ENCODE measurements at regions not wholly inside any gene's neighbourhood (a gene's known extent, or its start where the extent isn't known, plus 50 kb on each side); places are given as distances from the start of the nearest gene placed in this dataset.

DNA sequence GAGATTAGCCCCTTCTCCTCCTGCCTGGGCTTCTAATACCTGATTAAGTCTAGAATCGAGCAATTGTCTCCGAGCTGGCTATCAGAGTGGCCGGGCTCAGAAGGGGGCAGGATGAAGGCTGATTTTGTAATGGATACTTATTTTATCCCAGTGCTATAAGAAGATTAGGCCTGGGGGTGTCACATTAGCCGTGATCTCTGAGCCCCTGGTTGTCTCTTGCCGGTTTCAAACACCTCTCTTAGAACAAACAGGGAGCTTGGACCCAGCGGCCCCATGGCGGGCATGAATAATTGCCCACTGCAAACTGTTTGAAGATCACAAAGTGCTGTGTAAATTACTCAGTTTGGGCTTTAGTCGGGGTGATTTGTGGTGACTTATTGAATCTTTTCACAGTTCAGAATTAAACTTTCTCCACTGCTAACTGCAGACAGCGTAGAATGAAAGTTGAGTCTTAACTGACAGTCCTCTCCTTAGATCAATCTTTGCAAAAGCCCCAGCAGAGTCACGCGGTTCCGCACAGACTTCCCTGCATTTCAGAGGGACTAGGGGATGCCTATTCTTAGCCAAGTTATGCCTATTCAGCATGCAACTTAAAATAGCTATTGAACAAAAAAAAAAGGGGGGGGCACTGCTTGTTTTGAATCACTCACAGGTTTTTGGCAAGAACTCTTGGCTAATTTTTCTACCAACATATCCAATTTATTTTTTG, 200.6 kb upstream of the IRX1 start:
- H3K4me3 ChIP-seq (ENCODE audit: low read depth, low read length), result no peak overlapping the region
- in situ Hi-C loops (cut with HindIII; ENCODE audit: low sequenced_read_pairs), result no loop called here
- DNase-seq (ENCODE audit: low read depth, low spot score), result no peak
- TF ChIP-seq, protein P1, sequence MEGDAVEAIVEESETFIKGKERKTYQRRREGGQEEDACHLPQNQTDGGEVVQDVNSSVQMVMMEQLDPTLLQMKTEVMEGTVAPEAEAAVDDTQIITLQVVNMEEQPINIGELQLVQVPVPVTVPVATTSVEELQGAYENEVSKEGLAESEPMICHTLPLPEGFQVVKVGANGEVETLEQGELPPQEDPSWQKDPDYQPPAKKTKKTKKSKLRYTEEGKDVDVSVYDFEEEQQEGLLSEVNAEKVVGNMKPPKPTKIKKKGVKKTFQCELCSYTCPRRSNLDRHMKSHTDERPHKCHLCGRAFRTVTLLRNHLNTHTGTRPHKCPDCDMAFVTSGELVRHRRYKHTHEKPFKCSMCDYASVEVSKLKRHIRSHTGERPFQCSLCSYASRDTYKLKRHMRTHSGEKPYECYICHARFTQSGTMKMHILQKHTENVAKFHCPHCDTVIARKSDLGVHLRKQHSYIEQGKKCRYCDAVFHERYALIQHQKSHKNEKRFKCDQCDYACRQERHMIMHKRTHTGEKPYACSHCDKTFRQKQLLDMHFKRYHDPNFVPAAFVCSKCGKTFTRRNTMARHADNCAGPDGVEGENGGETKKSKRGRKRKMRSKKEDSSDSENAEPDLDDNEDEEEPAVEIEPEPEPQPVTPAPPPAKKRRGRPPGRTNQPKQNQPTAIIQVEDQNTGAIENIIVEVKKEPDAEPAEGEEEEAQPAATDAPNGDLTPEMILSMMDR (IDR thresholded peaks at IDR 0.05; ENCODE audit: low read depth, low read length), result no peak

- in situ Hi-C loops (cut with HindIII; ENCODE audit: low sequenced_read_pairs), result no loop called here
- TF ChIP-seq, protein P1 (IDR thresholded peaks at IDR 0.05; ENCODE audit: low read depth, low read length), result no peak
- no peak overlapping the region for H3K4me3 ChIP-seq (ENCODE audit: low read depth, low read length)
- DNase-seq (ENCODE audit: low read depth, low spot score), result no peak
Observed at GRCh38 chr5:3393920-3394597, 201.6 kb upstream of the IRX1 start.

DNA sequence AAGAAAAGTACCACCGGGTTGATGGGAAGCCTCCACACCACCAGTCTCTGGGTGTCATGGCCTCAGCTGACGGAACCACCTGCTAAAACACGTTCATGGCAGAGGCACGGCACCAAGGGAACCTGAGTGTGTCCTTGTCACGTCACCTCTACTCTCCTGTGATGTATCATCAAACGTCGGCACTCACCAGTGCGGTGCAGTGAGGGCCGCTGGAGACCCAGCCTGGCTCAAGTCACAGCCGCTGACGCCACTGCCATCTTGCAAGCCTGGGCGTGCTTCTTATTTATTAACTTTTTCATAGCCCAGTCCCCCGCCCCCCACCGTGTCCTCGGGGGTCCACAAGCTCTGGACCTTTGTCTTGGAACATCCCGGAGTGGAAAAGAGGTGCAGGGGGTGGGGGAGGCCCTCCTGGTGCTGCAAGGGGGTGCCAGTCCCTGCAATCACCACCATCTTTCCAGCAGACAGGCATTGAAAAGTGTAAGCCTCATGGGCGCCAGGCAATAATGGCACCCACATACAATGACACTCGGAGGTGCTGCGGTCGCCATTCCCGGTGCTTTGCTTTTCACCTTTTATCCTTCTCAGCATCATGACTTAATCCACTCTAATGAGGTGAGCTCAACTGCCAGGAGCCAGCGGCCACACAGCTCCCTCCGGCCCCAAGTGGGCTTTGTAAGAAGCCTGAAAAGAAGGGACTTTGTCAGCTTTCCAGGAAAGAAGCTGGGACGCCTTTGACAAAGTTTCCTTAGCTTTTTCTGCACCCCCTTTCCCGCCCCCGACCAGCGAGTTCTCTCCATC, 202.3 kb upstream of the IRX1 start:
- in situ Hi-C loops (cut with HindIII; ENCODE audit: low sequenced_read_pairs), result no loop called here
- TF ChIP-seq, protein P1 (IDR thresholded peaks at IDR 0.05; ENCODE audit: low read depth, low read length), result no peak
- no peak for DNase-seq (ENCODE audit: low read depth, low spot score)
- no peak overlapping the region for H3K4me3 ChIP-seq (ENCODE audit: low read depth, low read length)

- TF ChIP-seq, protein P1 (IDR thresholded peaks at IDR 0.05; ENCODE audit: low read depth, low read length), result no peak
- no peak for DNase-seq (ENCODE audit: low read depth, low spot score)
- in situ Hi-C loops (cut with HindIII; ENCODE audit: low sequenced_read_pairs), result no loop called here
- H3K4me3 ChIP-seq (ENCODE audit: low read depth, low read length), result no peak overlapping the region
Observed at GRCh38 chr5:3392306-3392939, 203.2 kb upstream of the IRX1 start.

GRCh38 chr5:3391210-3391609, 204.4 kb upstream of the IRX1 start:
- no peak overlapping the region for H3K4me3 ChIP-seq (ENCODE audit: low read depth, low read length)
- in situ Hi-C loops (cut with HindIII; ENCODE audit: low sequenced_read_pairs), result no loop called here
- TF ChIP-seq, protein P1 (IDR thresholded peaks at IDR 0.05; ENCODE audit: low read depth, low read length), result no peak
- DNase-seq (ENCODE audit: low read depth, low spot score), result no peak

DNA sequence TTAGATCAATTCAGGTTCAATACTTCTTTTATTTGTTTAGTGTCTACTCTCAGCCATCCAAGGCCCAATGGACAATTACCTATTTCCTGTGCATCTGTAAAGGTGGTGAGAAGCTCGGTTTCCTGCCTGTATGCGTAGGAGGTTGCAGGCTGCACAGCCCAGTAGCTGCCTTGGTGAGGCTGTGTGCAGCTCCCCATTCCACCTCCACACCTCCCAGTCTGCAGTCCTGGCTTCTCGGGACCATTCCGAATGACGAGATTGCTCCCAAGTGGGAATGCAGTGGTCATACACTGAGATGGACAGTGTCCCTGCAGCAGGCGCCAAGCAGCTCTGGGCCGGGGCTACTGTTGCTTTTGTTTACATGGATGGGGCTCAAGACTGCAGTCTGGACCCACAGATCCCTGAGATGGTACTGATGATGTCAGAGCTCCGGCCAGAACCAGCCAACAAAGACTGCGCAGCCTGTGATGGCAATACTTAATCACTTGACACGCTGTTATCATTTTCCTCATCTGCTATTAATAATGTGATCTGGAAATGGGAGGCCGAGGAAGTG, 206.1 kb upstream of the IRX1 start:
- in situ Hi-C loops (cut with HindIII; ENCODE audit: low sequenced_read_pairs), result no loop called here
- TF ChIP-seq, protein P1 (IDR thresholded peaks at IDR 0.05; ENCODE audit: low read depth, low read length), result no peak
- DNase-seq (ENCODE audit: low read depth, low spot score), result no peak
- no peak overlapping the region for H3K4me3 ChIP-seq (ENCODE audit: low read depth, low read length)

All from astrocyte of the spinal cord (primary cell).